ENCODE measurements at regions not wholly inside any gene's neighbourhood (a gene's known extent, or its start where the extent isn't known, plus 50 kb on each side); places are given as distances from the start of the nearest gene placed in this dataset.

- TF ChIP-seq CTCF (IDR thresholded peaks at IDR 0.05; ENCODE audit: insufficient read depth, low read length, poor library complexity, severe bottlenecking) (no peak), EZH2phosphoT487 (conservative IDR thresholded peaks at IDR 0.05; ENCODE audit: low read length) (no peak)
These were observed 350.2 kb upstream of the GRM7 start for GRCh38 chr3:6510713-6511112.
